ENCODE measurements at regions not wholly inside any gene's neighbourhood (a gene's known extent, or its start where the extent isn't known, plus 50 kb on each side); places are given as distances from the start of the nearest gene placed in this dataset.

DNA sequence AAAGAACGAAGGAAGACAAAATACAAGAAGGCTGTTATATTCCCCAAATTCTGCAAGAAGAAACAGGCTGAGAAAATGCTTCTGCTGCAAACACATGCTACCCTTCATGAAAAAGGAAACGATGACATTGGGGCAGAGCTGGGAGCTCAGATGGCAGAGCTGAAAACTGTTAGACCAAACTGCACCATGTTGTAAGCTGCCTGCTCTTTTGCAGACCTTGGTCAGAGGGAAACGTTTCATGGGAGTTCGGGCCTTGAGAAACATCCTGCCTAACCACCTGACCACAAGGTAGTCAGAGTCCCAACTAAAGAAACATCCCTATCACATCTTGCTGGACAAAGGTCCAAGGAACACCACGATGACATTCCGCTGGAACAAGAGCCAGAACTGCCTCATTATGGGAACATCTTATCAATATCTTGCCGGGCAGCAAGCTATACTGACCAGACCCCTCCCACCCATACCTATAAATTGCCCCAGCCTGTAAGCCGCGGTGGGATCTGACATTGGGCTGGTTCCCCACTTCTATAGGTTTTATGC lies 110.7 kb upstream of the CTSC start:
- no peaks in the 10 kb centered on the region for H3K27me3 ChIP-seq (ENCODE audit: control insufficient read depth, insufficient read depth, low read length)
- DNase-seq (ENCODE audit: low read depth in 4 of 6, low spot score in 6 of 6) = no peak

GRCh38 chr11:88447281-88447680 lies 109.7 kb upstream of the CTSC start:
- H3K4me3 ChIP-seq (ENCODE audit: low read depth, low read length) = no peak overlapping the region
- H3K9me3 ChIP-seq (ENCODE audit: control insufficient read depth, insufficient read depth, low read length) = no peaks in the 10 kb centered on the region
- WGBS (ENCODE audit: insufficient coverage) = 100% methylated on average over 1 of the region's 1 CpG
- no peaks in the 10 kb centered on the region for H3K4me1 ChIP-seq (ENCODE audit: control insufficient read depth, insufficient read depth, low read length)
- no peaks in the 10 kb centered on the region for H3K27me3 ChIP-seq (ENCODE audit: control insufficient read depth, insufficient read depth, low read length)
- no peak overlapping the region for H3K27ac ChIP-seq (ENCODE audit: low read depth, low read length)
- no peaks in the 10 kb centered on the region for H3K36me3 ChIP-seq (ENCODE audit: control insufficient read depth, insufficient read depth, low read length)
- DNase-seq (ENCODE audit: low read depth in 4 of 6, low spot score in 6 of 6) = no peak

More for the DNA sequence above, 110.7 kb upstream of the CTSC start:
- Histone ChIP-seq H3K27ac (ENCODE audit: low read depth, low read length) (no peak overlapping the region), H3K9me3 (ENCODE audit: control insufficient read depth, insufficient read depth, low read length) (no peaks in the 10 kb centered on the region), H3K4me3 (ENCODE audit: low read depth, low read length) (no peak overlapping the region), H3K36me3 (ENCODE audit: control insufficient read depth, insufficient read depth, low read length) (no peaks in the 10 kb centered on the region), H3K4me1 (ENCODE audit: control insufficient read depth, insufficient read depth, low read length) (no peaks in the 10 kb centered on the region)
- WGBS (ENCODE audit: insufficient coverage) = 84% methylated on average over 7 of the region's 9 CpGs

DNA sequence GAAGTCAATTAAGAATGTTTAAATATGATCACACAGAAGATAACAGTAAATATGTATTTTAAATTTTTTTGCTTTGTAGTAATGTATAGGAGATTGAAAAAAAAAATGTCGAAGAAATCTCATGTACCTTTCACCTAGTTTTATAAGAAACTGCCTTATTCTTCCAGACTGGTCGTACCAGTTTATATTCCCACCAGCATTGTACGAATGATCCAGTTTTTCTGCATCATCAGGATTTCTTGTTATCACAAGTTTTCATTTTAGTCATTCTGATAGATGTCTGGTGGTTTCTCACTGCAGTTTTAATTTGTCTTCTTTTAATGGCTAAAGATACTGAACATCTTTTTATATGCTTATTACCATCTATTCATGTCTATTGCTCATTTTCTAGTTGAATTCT lies 101.8 kb upstream of the CTSC start:
- H3K4me1 ChIP-seq (ENCODE audit: control insufficient read depth, insufficient read depth, low read length) = no peaks in the 10 kb centered on the region
- no peak overlapping the region for H3K27ac ChIP-seq (ENCODE audit: low read depth, low read length)
- no peak overlapping the region for H3K4me3 ChIP-seq (ENCODE audit: low read depth, low read length)
- no CpG with 5 or more reads among the region's 3 CpGs for WGBS (ENCODE audit: insufficient coverage)
- H3K36me3 ChIP-seq (ENCODE audit: control insufficient read depth, insufficient read depth, low read length) = no peaks in the 10 kb centered on the region
- H3K9me3 ChIP-seq (ENCODE audit: control insufficient read depth, insufficient read depth, low read length) = no peaks in the 10 kb centered on the region
- H3K27me3 ChIP-seq (ENCODE audit: control insufficient read depth, insufficient read depth, low read length) = no peaks in the 10 kb centered on the region
- DNase-seq (ENCODE audit: low read depth in 4 of 6, low spot score in 6 of 6) = no peak

DNA sequence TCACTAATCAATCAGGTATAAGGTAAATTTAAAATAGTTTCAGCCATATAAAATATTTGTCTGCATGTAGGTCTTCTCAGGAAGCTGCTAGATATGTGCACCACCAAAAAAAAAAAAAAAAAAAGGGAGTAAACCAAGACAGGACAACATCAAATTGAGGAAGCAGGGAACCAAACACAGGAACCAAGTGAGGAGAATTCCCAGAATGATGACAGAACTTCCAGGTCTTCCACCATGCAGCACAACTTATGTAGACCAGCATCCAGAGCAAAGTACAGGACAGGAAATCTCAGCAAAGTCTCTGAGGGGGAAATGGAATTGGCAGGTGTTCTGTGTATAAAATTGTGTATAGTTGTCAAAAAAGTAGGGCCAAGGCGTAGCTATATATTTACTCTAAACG lies 101.2 kb upstream of the CTSC start:
- no peaks in the 10 kb centered on the region for H3K4me1 ChIP-seq (ENCODE audit: control insufficient read depth, insufficient read depth, low read length)
- H3K36me3 ChIP-seq (ENCODE audit: control insufficient read depth, insufficient read depth, low read length) = no peaks in the 10 kb centered on the region
- H3K9me3 ChIP-seq (ENCODE audit: control insufficient read depth, insufficient read depth, low read length) = no peaks in the 10 kb centered on the region
- H3K4me3 ChIP-seq (ENCODE audit: low read depth, low read length) = no peak overlapping the region
- no CpG with 5 or more reads among the region's 2 CpGs for WGBS (ENCODE audit: insufficient coverage)
- no peak overlapping the region for H3K27ac ChIP-seq (ENCODE audit: low read depth, low read length)
- no peaks in the 10 kb centered on the region for H3K27me3 ChIP-seq (ENCODE audit: control insufficient read depth, insufficient read depth, low read length)
- DNase-seq (ENCODE audit: low read depth in 4 of 6, low spot score in 6 of 6) = no peak

- no peak for DNase-seq (ENCODE audit: low read depth in 4 of 6, low spot score in 6 of 6)
- H3K36me3 ChIP-seq (ENCODE audit: control insufficient read depth, insufficient read depth, low read length) = no peaks in the 10 kb centered on the region
- H3K9me3 ChIP-seq (ENCODE audit: control insufficient read depth, insufficient read depth, low read length) = no peaks in the 10 kb centered on the region
- H3K4me1 ChIP-seq (ENCODE audit: control insufficient read depth, insufficient read depth, low read length) = no peaks in the 10 kb centered on the region
- no peaks in the 10 kb centered on the region for H3K27me3 ChIP-seq (ENCODE audit: control insufficient read depth, insufficient read depth, low read length)
- no peak overlapping the region for H3K4me3 ChIP-seq (ENCODE audit: low read depth, low read length)
- H3K27ac ChIP-seq (ENCODE audit: low read depth, low read length) = no peak overlapping the region
- WGBS (ENCODE audit: insufficient coverage) = no CpG with 5 or more reads among the region's 2 CpGs
Measured at GRCh38 chr11:88435415-88435814, 97.9 kb upstream of the CTSC start.

- Histone ChIP-seq H3K9me3 (ENCODE audit: control insufficient read depth, insufficient read depth, low read length) (no peaks in the 10 kb centered on the region), H3K4me3 (ENCODE audit: low read depth, low read length) (no peak overlapping the region), H3K36me3 (ENCODE audit: control insufficient read depth, insufficient read depth, low read length) (no peaks in the 10 kb centered on the region), H3K27ac (ENCODE audit: low read depth, low read length) (no peak overlapping the region), H3K27me3 (ENCODE audit: control insufficient read depth, insufficient read depth, low read length) (no peaks in the 10 kb centered on the region), H3K4me1 (ENCODE audit: control insufficient read depth, insufficient read depth, low read length) (no peaks in the 10 kb centered on the region)
- DNase-seq (ENCODE audit: low read depth in 4 of 6, low spot score in 6 of 6) = no peak
- WGBS (ENCODE audit: insufficient coverage) = 92% methylated on average over 4 of the region's 8 CpGs
Measured at GRCh38 chr11:88434333-88434976, 96.9 kb upstream of the CTSC start.

GRCh38 chr11:88433536-88434230 lies 96.1 kb upstream of the CTSC start:
- Histone ChIP-seq H3K9me3 (ENCODE audit: control insufficient read depth, insufficient read depth, low read length) (no peaks in the 10 kb centered on the region), H3K36me3 (ENCODE audit: control insufficient read depth, insufficient read depth, low read length) (no peaks in the 10 kb centered on the region), H3K4me1 (ENCODE audit: control insufficient read depth, insufficient read depth, low read length) (no peaks in the 10 kb centered on the region), H3K4me3 (ENCODE audit: low read depth, low read length) (no peak overlapping the region), H3K27me3 (ENCODE audit: control insufficient read depth, insufficient read depth, low read length) (no peaks in the 10 kb centered on the region), H3K27ac (ENCODE audit: low read depth, low read length) (no peak overlapping the region)
- WGBS (ENCODE audit: insufficient coverage) = 93% methylated on average over 13 of the region's 13 CpGs
- DNase-seq (ENCODE audit: low read depth in 4 of 6, low spot score in 6 of 6) = no peak

DNA sequence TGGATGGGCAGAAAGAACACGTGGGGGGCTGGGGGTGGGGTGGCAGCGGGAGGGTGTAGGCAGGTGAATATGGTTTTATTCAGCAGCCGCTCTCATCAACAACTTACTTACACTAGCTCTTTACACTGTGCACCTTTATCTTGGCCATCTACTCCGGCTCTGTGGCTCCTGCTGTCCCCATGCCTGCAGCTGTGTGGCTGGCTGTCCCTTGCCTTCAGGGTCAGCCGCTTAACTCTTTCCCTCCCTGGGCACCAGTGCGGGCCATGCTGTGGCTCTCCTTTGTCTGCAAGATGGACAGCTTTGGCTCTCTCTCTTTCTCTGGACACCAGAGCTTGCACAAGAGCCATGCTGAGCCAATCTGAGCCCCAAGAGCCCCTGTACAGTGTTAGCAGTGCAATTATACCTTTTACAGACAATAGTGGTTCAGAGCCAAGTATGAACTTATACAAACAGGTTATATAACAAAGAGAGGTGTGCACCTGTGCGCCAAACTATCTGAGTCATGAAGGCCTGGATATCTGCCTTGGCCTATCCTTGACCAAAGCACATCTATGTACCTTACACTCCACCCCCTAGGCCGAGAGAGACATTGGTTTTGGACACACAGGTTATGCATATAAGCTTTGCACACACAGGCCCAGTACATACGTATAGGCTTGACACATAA lies 94.3 kb upstream of the CTSC start:
- Histone ChIP-seq H3K4me1 (ENCODE audit: control insufficient read depth, insufficient read depth, low read length) (no peaks in the 10 kb centered on the region), H3K27ac (ENCODE audit: low read depth, low read length) (no peak overlapping the region), H3K9me3 (ENCODE audit: control insufficient read depth, insufficient read depth, low read length) (no peaks in the 10 kb centered on the region), H3K4me3 (ENCODE audit: low read depth, low read length) (no peak overlapping the region), H3K36me3 (ENCODE audit: control insufficient read depth, insufficient read depth, low read length) (no peaks in the 10 kb centered on the region), H3K27me3 (ENCODE audit: control insufficient read depth, insufficient read depth, low read length) (no peaks in the 10 kb centered on the region)
- 77% methylated on average over 6 of the region's 9 CpGs for WGBS (ENCODE audit: insufficient coverage)
- no peak for DNase-seq (ENCODE audit: low read depth in 4 of 6, low spot score in 6 of 6)

GRCh38 chr11:88428959-88429358 lies 91.4 kb upstream of the CTSC start:
- H3K27ac ChIP-seq (ENCODE audit: low read depth, low read length) = no peak overlapping the region
- no peak overlapping the region for H3K4me3 ChIP-seq (ENCODE audit: low read depth, low read length)
- no peaks in the 10 kb centered on the region for H3K36me3 ChIP-seq (ENCODE audit: control insufficient read depth, insufficient read depth, low read length)
- 100% methylated on average over 1 of the region's 1 CpG for WGBS (ENCODE audit: insufficient coverage)
- DNase-seq (ENCODE audit: low read depth in 4 of 6, low spot score in 6 of 6) = no peak
- H3K9me3 ChIP-seq (ENCODE audit: control insufficient read depth, insufficient read depth, low read length) = no peaks in the 10 kb centered on the region
- no peaks in the 10 kb centered on the region for H3K4me1 ChIP-seq (ENCODE audit: control insufficient read depth, insufficient read depth, low read length)
- no peaks in the 10 kb centered on the region for H3K27me3 ChIP-seq (ENCODE audit: control insufficient read depth, insufficient read depth, low read length)
